ENCODE measurements at regions not wholly inside any gene's neighbourhood (a gene's known extent, or its start where the extent isn't known, plus 50 kb on each side); places are given as distances from the start of the nearest gene placed in this dataset.

GRCh38 chr15:77688693-77689092 lies 56.0 kb upstream of the LINGO1 start:
- DNase-seq (ENCODE audit: low read depth in 4 of 4, low spot score in 1 of 4): no peak

- DNase-seq (ENCODE audit: low read depth in 4 of 4, low spot score in 1 of 4): no peak
These were observed 55.6 kb upstream of the LINGO1 start for GRCh38 chr15:77688266-77688665.

- DNase-seq (ENCODE audit: low read depth in 4 of 4, low spot score in 1 of 4): no peak
These were observed 52.5 kb upstream of the LINGO1 start for GRCh38 chr15:77685082-77685815.

- DNase-seq (ENCODE audit: low read depth in 4 of 4, low spot score in 1 of 4): no peak
These were observed 51.8 kb upstream of the LINGO1 start for GRCh38 chr15:77684341-77685081.

- DNase-seq (ENCODE audit: low read depth in 4 of 4, low spot score in 1 of 4): no peak
These were observed 49.9 kb upstream of the LINGO1 start for GRCh38 chr15:77682564-77682963.
